ENCODE measurements at regions not wholly inside any gene's neighbourhood (a gene's known extent, or its start where the extent isn't known, plus 50 kb on each side); places are given as distances from the start of the nearest gene placed in this dataset.

DNA sequence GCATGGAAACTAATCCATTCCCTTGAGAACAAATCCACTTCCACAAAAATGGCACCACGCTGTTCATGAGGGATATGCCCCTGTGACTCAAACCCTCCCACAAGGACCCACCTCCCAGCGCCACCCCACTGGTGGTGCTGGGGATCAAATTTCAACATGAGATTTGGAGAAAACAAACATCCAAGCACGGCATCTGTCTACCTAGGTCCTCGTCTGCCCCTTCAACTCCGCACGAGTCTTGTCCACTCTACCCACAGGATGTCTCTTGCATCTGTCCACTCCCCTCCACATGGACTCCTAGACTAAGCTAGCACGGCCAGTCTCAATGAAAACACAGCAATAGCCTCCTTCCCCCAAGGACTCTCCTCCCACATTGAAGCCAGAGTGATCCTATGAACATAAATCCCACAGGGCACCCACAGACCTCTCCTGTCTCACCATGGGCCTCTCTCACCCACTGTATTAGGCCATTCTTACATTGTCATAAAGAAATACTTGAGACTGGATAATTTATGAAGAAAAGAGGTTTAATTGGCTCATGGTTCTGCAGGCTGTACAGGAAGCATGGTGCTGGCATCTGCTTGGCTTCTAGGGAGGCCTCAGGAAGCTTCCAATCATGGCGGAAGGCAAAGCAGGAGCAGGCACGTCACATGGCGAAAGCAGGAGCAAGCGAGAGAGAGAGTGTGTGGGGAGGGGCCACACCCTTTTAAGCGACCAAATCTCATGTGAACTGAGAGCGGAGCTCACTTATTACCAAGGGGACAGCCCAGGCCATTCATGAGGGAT lies 101.4 kb downstream of the TOMM20 start:
- no peak for TF ChIP-seq CTCF (IDR thresholded peaks at IDR 0.05)
- H3K4me3 Mint-ChIP-seq = no peak overlapping the region
- H3K4me1 ChIP-seq (ENCODE audit: insufficient read depth, low read length) = no peaks in the 10 kb centered on the region
- no peak for DNase-seq
- no peak overlapping the region for H3K27ac Mint-ChIP-seq
- CTCF ChIA-PET = no interaction called here
- H3K36me3 Mint-ChIP-seq (ENCODE audit: low read depth) = no peaks in the 10 kb centered on the region
- no peak overlapping the region for H3K27ac ChIP-seq (ENCODE audit: low read depth in 1 of 2, low read length in 2 of 2)
- POLR2A ChIA-PET = no interaction called here
- H3K9me3 Mint-ChIP-seq = peaks cover 5% of the 10 kb centered on the region
- no peaks in the 10 kb centered on the region for H3K27me3 ChIP-seq (ENCODE audit: control insufficient read depth in 1 of 2, insufficient read depth in 2 of 2, low read length in 2 of 2)
- ATAC-seq (ENCODE audit: poor library complexity) = no peak
- no peaks in the 10 kb centered on the region for H3K27me3 Mint-ChIP-seq
- H3K9me3 ChIP-seq (ENCODE audit: control insufficient read depth in 1 of 2, insufficient read depth in 1 of 2, low read length in 2 of 2) = peaks cover 0 to 6% of the 10 kb centered on the region in 2 experiments
- H3K4me3 ChIP-seq (ENCODE audit: low read length) = no peak overlapping the region
- no peaks in the 10 kb centered on the region for H3K36me3 ChIP-seq (ENCODE audit: insufficient read depth, low read length)
- intact Hi-C loops (cut with DNase I, micrococcal nuclease) = no loop called here
- H3K4me1 Mint-ChIP-seq (ENCODE audit: low read depth) = no peaks in the 10 kb centered on the region

GRCh38 chr1:235025422-235025984 lies 103.1 kb downstream of the TOMM20 start:
- no peaks in the 10 kb centered on the region for H3K4me1 ChIP-seq (ENCODE audit: insufficient read depth, low read length)
- H3K9me3 ChIP-seq (ENCODE audit: control insufficient read depth in 1 of 2, insufficient read depth in 1 of 2, low read length in 2 of 2) = peaks cover 0 to 6% of the 10 kb centered on the region in 2 experiments
- POLR2A ChIA-PET = interaction anchor here (0.7 to 1.4 kb wide), 2 partner anchors 301 to 415 kb away, joined by 3 to 6 read pairs; partner anchors contain the start of gene IRF2BP2
- DNase-seq (no peak), ATAC-seq (ENCODE audit: poor library complexity) (peak; percentile 26)
- intact Hi-C loops (cut with DNase I, micrococcal nuclease) = no loop called here
- H3K36me3 ChIP-seq (ENCODE audit: insufficient read depth, low read length) = no peaks in the 10 kb centered on the region
- Mint-ChIP-seq H3K27ac (no peak overlapping the region), H3K9me3 (peaks cover 5% of the 10 kb centered on the region), H3K27me3 (no peaks in the 10 kb centered on the region), H3K4me1 (ENCODE audit: low read depth) (no peaks in the 10 kb centered on the region), H3K36me3 (ENCODE audit: low read depth) (no peaks in the 10 kb centered on the region), H3K4me3 (no peak overlapping the region)
- TF ChIP-seq CTCF (IDR thresholded peaks at IDR 0.05) = no peak
- CTCF ChIA-PET = no interaction called here
- no peak overlapping the region for H3K4me3 ChIP-seq (ENCODE audit: low read length)
- H3K27ac ChIP-seq (ENCODE audit: low read depth in 1 of 2, low read length in 2 of 2) = no peak overlapping the region
- no peaks in the 10 kb centered on the region for H3K27me3 ChIP-seq (ENCODE audit: control insufficient read depth in 1 of 2, insufficient read depth in 2 of 2, low read length in 2 of 2)

DNA sequence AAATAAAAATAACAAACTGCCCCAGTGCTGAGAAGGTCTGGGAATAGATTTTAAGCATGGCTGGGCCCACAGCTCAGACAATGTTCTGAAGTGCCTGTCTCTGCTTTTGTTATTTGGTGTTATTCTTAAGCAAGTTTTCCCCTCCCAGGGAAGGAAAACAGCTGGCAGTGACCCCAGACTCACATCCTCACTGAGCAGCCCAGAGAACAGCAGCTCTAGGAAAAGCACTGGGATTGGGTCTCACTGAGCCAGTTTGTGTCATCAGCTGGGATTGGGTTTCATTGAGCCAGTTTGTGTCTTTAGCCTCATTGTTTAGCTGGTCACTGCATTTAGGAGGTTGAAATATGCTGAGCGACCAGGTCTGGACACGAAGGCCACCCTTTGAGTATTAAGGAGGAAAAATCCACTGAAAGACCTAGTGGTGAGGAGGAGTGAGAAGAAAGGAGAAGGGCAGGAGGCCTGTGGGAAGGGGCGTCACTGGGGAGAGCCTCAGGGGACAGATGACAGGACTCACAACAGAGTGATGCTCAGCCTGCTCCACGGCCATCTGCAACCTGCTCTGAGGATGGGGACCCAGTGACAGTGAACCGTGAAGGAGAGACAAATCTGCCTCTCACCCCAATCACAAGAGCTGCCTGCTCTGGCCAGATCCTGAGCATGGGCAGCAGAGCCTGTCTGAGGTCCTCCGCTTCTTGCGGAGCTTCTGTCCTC lies 103.8 kb downstream of the TOMM20 start:
- H3K27ac Mint-ChIP-seq = no peak overlapping the region
- ChIA-PET CTCF (interaction anchor here (0.6 to 1.4 kb wide), 2 partner anchors 46 to 145 kb away, joined by 3 to 4 read pairs; no protein-coding TSS in a partner anchor), POLR2A (interaction anchor here (0.7 to 2.7 kb wide), 3 partner anchors 13 to 414 kb away, joined by 3 to 9 read pairs (median 6); partner anchors contain the start of gene IRF2BP2)
- no peaks in the 10 kb centered on the region for H3K36me3 ChIP-seq (ENCODE audit: insufficient read depth, low read length)
- no peak overlapping the region for H3K4me3 Mint-ChIP-seq
- no peaks in the 10 kb centered on the region for H3K36me3 Mint-ChIP-seq (ENCODE audit: low read depth)
- H3K27me3 Mint-ChIP-seq = no peaks in the 10 kb centered on the region
- ATAC-seq (ENCODE audit: poor library complexity) (peak; percentile 26), DNase-seq (no peak)
- H3K9me3 ChIP-seq (ENCODE audit: control insufficient read depth in 1 of 2, insufficient read depth in 1 of 2, low read length in 2 of 2) = peaks cover 0 to 6% of the 10 kb centered on the region in 2 experiments
- H3K4me3 ChIP-seq (ENCODE audit: low read length) = no peak overlapping the region
- no peaks in the 10 kb centered on the region for H3K4me1 ChIP-seq (ENCODE audit: insufficient read depth, low read length)
- TF ChIP-seq CTCF (IDR thresholded peaks at IDR 0.05) = no peak
- H3K27ac ChIP-seq (ENCODE audit: low read depth in 1 of 2, low read length in 2 of 2) = no peak overlapping the region
- intact Hi-C loops (cut with DNase I, micrococcal nuclease) = no loop called here
- H3K4me1 Mint-ChIP-seq (ENCODE audit: low read depth) = no peaks in the 10 kb centered on the region
- H3K9me3 Mint-ChIP-seq = peaks cover 5% of the 10 kb centered on the region
- no peaks in the 10 kb centered on the region for H3K27me3 ChIP-seq (ENCODE audit: control insufficient read depth in 1 of 2, insufficient read depth in 2 of 2, low read length in 2 of 2)
